AG10803 (cell line): ENCODE measurements at regions not wholly inside any gene's neighbourhood (a gene's known extent, or its start where the extent isn't known, plus 50 kb on each side); places are given as distances from the start of the nearest gene placed in this dataset.

Experiments used
- DNase-seq: peaks from one replicate; pipeline ENCODE4 v3.0.0; 2010; ENCODE audit warnings: low read depth
- H3K4me3 ChIP-seq: 2 replicates; pipeline ENCODE4 v1.5.1; 2011; ENCODE audit warnings: mild to moderate bottlenecking, low read length, control low read depth
- TF ChIP-seq, protein P1 (sequence below): conservative IDR thresholded peaks from 2 replicates; pipeline ENCODE4 v1.5.1; 2011; ENCODE audit warnings: mild to moderate bottlenecking, low read length, control low read depth, inconsistent platforms

DNA sequence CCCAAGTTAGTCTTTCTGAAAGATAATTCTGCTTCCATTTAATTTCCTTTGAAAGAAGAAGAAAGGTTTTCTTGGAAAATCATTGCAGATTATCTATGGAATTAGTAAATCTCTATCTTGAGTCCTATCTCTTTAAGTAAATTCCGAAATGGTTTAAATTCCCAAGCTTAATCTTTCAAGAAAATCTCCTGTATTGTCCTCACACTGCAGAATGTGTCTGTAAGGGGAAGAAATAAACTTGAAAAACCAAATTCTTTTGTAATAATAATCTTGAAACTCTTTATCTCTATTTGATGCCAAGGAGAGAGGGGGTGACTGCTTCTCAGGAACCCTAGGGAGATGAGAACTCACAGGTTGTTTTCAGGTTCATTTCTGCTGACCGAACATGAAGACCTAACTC, 150.8 kb upstream of the ARHGAP28 start:
- TF ChIP-seq, protein P1, sequence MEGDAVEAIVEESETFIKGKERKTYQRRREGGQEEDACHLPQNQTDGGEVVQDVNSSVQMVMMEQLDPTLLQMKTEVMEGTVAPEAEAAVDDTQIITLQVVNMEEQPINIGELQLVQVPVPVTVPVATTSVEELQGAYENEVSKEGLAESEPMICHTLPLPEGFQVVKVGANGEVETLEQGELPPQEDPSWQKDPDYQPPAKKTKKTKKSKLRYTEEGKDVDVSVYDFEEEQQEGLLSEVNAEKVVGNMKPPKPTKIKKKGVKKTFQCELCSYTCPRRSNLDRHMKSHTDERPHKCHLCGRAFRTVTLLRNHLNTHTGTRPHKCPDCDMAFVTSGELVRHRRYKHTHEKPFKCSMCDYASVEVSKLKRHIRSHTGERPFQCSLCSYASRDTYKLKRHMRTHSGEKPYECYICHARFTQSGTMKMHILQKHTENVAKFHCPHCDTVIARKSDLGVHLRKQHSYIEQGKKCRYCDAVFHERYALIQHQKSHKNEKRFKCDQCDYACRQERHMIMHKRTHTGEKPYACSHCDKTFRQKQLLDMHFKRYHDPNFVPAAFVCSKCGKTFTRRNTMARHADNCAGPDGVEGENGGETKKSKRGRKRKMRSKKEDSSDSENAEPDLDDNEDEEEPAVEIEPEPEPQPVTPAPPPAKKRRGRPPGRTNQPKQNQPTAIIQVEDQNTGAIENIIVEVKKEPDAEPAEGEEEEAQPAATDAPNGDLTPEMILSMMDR, result no peak
- H3K4me3 ChIP-seq, result no peak overlapping the region

DNA sequence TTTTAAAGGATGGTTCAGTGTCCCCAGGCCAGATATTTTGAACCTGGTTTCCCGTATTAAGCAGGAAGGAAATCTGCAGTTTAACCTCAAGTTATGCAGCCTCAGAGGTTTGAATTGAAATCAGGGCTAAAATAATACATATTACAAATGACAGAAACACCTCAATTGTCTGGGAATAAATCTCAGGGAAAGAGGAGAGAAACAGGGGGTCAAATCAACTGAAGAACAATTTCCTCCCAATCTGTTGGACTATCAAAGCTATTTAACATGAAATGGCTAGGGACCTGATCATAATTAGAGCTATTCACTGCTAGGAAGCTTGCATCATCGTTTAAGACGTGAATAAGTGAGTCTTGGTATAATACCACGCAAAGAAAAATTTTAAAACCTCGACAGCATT, 150.0 kb upstream of the ARHGAP28 start:
- TF ChIP-seq, protein P1, result no peak
- no peak for DNase-seq
- no peak overlapping the region for H3K4me3 ChIP-seq

More for the DNA sequence above, 150.8 kb upstream of the ARHGAP28 start:
- DNase-seq, result no peak

DNA sequence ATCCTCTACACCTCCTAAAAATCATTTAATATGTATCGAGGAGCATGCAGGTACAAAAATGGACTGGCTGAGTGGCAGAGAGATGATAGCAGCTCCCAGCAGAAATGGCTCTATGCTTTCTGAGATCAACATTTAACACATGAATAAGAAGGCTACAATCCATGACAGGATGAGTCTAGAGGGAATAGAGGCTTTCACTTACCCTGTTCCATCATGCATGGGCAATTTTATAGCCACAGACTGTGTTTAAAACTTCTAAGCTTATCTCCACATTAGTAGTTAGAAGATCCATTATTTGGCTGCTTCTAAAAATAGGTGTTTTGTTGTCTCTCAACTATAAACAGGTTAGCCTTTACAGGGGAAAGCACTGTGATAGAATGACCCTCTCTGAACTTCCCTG, 149.1 kb upstream of the ARHGAP28 start:
- DNase-seq, result no peak
- TF ChIP-seq, protein P1, result no peak

DNA sequence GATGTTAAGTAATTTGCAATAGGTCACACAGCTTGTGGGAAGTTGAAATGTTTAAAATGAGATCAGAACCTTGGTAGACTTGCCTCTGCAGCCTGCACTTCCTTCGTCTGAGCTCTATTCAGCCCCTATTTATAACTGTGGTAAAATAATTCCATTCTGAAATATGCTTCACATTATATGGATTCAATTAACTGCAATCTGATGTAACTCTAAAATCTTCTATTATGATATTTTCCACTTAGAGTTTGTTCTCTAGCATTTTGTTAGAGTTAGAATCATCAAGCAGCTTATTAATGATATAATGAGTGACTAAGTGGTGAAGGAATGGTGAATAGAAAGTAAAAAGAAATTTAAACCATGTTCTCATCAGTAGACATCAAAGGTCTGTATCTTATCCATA, 139.6 kb upstream of the ARHGAP28 start:
- TF ChIP-seq, protein P1, result no peak
- no peak for DNase-seq
- no peak overlapping the region for H3K4me3 ChIP-seq

More for the DNA sequence above, 149.1 kb upstream of the ARHGAP28 start:
- no peak overlapping the region for H3K4me3 ChIP-seq

DNA sequence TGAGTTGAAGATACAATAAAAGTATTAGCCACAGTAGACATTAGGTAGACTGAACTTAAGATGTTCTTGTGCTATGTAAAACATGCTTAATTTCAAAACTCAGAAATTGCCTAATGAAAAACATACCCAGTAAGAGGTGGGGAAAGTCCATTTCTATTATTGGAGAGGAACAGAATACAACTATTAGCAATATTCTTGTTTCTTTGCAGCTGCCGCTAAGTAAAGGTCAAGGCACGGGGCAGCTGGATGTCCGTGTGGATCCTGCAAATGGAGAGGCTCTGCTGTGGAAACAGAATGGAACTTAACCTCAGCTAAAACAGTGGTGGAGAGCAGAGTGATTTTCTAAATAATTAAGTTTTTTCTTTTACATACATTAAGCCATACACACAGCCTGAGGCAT, 139.2 kb upstream of the ARHGAP28 start:
- DNase-seq, result no peak
- TF ChIP-seq, protein P1, result no peak
- no peak overlapping the region for H3K4me3 ChIP-seq

DNA sequence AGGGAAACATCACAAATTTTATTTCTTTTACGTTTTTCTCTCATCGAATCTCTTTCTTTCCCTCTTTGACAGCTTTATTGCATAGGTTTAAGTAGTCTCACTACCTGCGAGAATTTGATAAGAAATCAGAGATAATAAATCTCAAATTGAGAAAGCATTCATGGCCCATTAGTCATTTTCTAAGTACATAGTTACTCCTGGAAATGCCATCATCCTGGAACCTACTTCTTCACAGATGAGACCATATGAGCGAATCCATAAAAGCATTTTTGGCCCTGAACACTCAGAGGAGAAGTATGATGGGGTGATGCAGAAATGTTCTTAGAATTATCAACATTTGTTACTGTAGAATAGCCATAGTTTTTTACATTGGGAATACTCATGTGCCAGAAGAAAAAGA, 138.0 kb upstream of the ARHGAP28 start:
- TF ChIP-seq, protein P1, result no peak
- no peak overlapping the region for H3K4me3 ChIP-seq
- DNase-seq, result peak; percentile 5

DNA sequence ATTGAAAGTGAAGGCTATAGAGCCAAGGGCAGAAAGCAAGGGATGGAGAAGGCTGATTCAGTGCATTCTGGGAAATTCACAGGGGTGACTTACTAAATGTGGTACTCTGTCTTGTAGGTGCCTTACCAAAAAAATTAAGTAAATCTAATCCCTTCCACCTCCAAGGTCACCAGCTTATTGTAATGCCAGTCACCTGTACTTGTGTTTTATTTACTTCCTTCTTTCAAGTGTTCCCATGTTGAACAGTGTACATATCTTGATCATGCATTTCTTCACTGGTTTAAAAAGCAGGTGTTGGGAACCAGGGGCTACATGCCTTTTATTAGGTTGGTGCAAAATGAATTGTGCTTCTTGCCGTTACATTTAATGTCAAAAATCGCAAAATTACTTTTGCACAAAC, 137.0 kb upstream of the ARHGAP28 start:
- no peak for DNase-seq

More for the DNA sequence above, 137.0 kb upstream of the ARHGAP28 start:
- TF ChIP-seq, protein P1, result no peak
- no peak overlapping the region for H3K4me3 ChIP-seq
